NCI-H510A treated with DMSO at 0.1 percent for 48 hours (cell line): ENCODE measurements at regions not wholly inside any gene's neighbourhood (a gene's known extent, or its start where the extent isn't known, plus 50 kb on each side); places are given as distances from the start of the nearest gene placed in this dataset.
"Not testable (repeated sequence)": the region's sequence is repeated elsewhere in the genome, so short reads cannot be mapped to it uniquely, and the experiment has no call there.

Experiments used
- DNase-seq: peaks from one replicate; lab custom pipeline; 2025; lab: John Stamatoyannopoulos, UW

DNA sequence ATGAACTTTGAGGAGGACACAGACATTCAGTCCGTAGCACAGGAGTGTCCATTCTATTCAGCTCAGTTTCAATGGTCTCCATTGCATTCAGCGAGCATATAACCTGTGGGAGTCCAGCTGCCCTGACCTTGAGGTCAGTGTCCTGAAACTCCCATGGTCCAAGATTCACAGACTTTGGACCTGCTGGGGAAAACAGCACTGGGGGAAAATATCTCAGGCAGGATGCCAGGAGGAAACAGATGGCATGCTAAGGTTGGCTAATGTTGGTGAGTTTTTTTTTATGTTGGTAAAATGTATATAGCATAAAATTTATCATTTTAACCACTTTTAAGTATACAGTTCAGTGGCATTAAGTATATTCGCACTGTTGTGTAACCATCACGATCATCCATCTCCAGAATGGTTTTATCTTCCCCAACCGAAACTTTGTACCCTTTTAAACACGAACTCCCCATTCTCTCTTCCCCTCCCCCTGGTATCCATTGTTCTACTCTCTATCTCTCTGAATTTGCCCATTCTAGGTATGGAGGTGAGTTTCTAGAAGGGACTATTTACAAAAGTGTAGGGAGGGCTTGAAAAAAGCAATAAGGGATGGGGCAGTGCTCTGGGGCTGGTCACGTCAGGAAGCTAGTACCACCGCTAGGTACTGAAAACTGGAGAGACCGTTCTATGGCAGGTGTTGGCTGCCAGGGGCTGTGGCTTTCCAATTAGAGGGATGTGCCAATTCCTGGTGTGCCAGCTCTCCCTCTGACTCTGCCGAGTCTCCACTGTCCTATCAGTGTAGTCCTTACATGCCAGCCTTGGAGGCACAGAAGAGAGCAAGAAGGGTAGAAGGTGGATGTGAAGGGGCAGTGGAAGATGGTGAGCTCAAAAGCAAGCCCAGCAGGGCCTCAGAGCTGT lies 85.3 kb downstream of the FOXD2 start:
- no peak for DNase-seq

DNA sequence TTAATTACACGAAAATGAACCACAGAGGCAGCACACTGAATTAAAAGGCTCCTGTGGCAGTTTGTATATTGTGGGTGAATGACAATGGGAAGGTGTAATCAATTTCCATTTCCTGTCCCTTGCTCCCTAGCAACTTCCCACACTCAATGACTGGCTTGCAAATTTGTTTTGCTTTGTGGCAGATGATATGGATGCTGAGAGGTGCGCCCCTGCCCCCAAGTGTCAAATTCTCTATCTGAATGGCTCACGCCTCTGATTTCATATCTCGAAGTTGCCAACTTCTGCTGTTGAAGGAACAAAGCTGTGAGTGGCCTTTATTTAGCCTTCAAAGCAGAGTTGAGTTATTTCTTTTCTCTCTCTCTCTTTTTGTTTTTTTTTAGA lies 86.0 kb downstream of the FOXD2 start:
- DNase-seq = no peak

DNA sequence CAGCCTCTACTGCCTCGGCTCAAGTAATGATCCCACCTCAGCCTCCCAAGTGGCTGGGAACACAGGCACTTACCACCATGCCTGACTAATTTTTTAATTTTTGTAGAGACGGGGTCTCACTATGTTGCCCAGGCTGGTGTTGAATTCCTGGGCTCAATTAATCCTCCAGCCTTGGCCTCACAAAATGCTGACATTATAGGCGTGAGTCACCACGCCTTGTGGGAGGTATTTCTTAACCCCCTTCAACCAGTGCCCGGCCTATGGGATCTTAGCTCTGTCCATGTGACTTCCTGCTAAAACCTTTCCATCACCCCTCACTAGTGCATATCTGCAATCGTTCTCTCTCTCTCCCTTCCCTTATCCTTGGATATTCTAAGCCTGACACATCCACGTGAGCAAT lies 86.4 kb downstream of the FOXD2 start:
- DNase-seq = no peak

DNA sequence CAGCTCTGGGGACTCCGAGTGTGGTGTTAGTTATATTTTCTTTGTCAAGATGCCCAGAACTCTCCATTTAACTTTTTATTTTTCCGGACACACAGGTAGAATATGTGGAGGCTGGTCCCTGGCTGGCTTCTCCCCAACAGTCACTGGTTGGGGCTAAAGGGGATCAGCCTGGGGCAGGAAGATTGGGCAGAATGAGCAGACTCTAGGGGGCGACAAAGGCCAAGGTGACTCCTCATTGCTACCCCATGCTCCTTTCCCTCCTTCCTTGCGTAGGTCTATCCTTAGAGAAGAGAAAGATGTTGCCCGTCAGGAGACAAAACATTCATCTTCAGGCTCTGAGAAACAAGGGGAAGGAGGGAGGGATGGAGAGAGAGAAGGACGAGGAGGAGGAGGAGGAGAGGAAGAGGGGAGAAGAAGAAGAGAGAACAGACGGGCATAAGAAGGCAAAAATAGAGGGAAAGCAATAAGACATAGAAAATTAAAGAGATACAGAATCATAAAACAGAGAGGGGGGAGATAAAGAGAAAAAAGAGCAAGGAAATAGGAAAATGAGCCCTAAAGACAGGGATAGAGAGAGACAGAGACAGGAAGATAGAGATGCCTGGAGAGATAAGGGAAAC lies 89.9 kb downstream of the FOXD2 start:
- peak; percentile 42 for DNase-seq

DNA sequence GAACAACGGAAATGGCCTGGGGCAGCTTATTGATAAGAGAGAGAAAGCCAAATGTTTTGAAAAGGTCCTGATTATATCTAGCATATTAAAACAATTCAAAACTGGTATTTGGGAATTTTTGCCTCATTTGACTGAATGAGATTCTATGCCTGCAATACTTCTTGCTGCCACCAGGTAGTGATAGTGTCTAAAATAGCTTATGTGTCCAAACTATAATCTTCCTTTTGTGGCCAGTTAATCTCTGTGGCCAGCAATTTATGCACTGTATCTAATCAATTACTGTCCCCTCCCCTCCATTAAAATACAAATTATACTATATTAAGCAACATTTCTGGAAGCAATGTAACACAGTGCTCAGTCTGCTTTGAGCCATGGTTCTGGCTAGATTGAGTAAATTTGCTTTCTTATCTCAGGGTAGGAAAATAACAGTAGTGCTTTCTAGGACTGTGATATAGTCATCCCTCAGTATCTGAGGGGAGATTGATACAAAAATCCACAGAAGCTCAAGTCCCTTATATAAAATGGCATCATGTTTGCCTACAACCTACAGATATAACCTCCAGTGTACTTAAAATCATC lies 91.8 kb downstream of the FOXD2 start:
- no peak for DNase-seq

DNA sequence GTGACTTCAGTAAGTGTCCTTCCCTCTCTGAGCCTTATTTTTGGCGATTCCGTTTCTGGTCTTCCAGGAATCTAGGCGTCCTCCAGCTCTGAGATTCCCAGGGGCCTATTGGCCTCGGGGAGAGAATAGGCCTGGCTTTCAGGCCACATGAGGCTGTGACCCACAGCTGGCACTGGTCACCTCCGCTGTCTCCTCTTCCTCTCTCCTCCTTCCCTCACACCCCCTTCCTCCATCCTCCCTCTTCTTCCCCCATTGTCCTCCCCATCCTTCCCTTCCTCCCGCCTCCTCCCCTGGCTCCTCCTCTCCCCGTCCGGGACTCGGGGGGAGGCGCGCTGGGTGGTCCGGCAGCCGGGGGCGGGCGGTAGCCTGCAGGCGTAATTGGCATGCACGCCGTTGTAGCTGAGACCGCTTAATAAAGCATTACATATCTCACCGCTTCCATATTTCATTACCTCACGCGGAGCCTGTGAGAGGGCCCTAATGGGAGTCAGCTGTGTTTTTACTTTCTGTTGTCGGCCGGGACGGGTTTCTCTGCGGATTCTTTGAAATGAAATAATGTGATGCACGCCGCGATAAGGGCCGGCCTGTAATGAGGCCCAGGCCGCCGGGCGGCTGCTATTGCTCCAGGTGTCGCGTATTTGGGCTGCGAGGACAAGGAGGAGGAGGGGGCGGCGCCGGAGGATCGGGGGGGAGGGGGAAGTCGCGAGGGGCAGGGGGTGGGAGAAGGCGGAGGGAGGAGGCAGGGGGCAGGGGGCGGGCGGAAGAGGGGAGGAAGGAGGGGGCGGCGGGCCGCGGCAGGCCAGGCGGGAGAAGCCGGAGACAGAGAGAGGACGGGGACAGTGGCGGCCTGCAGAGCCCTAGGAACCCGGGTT lies 95.3 kb downstream of the FOXD2 start:
- DNase-seq = peak; percentile 67

DNA sequence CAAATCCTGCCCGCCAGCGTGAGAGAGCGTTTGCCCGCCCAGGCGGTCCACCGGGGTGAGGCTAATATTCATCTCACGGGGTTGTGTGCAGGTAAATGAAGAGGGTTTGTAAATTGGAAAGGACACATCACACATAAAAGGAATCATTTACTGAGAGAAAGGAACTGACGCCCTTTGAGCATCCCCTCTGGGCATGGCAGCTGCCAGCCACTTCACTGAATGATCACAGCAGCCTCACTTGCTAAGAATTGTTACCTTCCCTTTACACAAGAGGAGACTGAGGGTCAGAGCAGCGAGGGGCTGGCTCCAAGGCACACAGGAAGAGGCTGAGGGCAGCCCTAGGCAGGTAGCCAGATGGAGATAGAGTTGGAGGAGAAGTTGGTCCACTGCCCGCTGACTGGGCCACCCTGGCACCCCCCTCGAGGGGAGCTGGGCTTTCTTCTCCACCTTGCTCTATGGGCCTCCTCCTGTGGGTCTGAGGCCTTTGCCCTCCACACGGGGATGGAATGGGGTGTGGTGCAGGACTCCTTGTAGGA lies 96.0 kb downstream of the FOXD2 start:
- DNase-seq = no peak

DNA sequence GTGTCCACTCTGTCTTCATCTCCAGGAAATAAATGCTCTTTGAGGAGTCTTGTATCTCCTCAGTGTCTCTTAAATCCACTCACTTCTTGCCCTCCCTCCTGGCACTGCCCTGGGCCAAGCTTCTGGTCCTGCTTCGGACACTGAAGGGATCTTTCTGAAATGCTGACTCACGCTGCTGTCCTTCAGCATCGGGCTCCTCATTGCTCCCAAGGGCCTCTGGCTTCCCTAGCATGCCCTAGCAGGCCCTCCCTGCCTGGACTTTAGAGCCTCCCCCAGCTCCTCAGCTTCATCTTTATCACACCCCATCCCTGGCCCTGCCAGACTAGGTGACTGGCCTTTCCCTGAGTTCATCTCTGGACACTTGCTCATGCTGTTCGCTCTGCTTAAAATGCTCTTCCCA lies 96.6 kb downstream of the FOXD2 start:
- no peak for DNase-seq

DNA sequence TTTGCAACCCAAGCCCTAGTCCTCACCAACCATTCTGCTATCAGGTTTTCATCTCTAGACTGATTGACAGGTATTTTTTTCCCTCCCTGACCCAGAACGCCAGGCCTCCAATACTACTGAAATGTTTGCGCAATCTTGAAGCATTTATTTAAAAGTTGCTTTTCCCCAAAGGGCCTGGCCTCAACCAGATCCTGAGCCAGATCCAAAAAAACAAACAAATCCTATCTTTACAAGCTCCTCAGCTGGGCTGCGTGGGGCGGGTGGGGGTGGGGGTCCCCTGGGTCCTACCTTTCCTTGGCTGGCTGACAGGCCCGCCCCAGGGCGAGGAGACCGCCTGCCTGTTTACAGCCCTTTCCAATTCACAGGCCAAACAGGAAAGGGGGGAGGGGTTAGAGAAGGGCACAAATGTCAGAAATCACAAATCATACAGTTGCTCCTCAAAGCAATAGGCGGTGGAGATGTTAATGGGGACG lies 98.8 kb downstream of the FOXD2 start:
- no peak for DNase-seq

DNA sequence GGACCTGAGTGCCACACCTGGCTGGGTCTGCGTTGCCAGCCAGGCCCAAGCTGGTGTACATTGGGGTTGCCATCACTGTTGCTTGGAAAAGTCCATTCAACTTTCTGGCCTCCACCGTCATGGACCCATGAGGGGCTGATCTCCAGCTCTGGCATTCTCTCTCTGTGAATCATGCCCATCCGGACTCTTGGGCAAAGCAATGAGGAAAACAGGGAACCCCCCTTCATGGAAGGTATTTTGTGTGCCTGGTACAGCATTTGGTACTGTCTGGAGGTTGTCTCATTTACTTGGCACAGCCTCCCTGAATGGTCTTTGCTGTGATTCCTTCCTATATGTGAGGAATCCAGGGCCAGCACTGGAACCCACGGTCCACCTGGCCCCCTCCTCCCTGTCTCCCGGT lies 99.4 kb downstream of the FOXD2 start:
- DNase-seq = no peak

DNA sequence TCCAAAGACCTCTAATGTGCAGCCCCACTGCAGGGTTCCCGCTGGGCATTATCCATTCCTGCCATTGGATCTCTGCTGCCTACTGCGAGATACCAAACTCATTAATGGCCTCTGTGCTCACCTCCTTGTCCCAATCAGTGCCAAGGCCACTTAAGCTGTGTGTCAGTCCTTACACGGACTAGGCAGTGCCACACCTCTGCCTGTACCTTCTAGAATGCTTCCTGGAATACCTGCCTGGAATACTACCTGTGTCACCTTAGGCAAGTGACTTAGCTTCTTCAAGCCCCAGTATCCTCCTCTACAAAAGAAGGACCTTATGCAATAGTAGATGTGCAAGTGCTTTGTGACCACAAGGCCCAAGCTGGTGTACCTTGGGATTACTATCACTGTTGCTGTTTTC lies 100.1 kb downstream of the FOXD2 start:
- DNase-seq = no peak

DNA sequence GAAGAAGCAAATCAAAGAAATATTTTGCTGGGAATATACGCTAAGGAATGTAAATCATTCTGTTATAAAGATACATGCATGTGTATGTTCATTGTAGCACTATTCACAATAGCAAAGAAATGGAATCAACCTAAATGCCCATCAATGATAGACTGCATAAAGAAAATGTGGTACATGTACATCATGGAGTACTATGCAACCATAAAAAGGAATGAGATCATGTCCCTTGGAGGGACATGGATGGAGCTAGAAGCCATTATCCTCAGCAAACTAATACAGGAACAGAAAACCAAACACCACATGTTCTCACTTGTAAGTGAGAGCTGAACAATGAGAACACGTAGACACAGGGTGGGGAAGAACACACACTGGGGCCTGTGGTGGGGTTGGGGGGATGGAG lies 100.7 kb downstream of the FOXD2 start:
- not testable (repeated sequence) for DNase-seq

DNA sequence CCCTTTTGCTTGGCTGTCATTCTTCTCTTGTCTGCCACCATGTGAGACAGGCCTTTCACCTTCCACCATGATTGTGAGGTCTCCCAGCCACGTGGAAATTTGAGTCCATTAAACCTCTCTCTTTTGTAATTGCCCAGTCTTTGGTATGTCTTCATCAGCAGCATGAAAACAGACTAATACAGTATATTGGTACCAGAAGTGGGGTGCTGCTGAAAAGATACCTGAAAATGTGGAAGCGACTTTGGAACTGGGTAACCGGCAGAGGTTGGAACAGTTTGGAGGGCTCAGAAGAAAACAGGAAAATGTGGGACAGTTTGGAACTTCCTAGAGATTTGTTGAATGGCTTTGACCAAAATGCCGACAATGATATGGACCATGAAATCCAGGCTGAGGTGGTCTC lies 103.9 kb downstream of the FOXD2 start:
- DNase-seq = not testable (repeated sequence)

DNA sequence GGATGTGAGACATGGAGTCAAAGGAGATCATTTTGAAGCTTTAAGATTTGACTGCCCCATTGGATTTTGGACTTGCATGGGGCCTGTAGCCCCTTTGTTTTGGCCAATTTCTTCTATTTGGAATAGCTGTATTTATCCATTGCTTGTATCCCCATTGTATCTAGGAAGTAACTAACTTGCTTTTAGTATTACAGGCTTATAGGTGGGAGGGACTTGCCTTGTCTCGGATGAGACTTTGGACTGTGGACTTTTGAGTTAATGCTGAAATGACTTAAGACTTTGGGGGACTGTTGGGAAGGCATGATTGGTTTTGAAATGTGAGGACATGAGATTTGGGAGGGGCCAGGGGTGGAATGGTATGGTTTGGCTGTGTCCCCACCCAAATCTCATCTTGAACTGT lies 105.2 kb downstream of the FOXD2 start:
- DNase-seq = not testable (repeated sequence)

DNA sequence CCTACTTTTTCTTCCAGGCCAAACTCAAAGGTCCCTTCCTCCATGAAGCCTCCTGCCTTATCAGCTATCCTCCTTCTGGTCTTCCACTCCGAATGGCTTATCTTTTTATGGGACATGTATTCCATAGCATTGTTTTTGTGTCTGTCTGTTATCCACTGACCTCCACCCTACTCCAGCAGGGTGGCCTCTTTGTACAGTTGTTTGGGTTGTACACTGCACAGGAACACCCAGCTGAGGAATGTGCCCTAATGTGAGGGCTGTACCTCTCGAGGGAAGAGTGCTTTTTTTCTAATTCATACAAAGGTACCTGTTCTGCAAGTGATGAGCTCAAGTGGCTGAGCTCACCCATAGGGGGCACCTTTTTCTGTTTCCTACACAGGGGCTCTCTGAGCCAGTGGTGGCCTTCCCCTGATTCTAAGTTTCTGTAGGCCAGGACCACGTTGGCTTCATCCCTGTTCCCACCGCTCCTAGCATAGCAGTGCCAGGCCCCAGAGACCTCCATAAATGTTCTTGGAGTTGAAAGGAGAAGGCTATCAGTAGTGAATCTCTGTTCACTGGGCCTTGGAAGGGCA lies 108.2 kb downstream of the FOXD2 start:
- DNase-seq = no peak

DNA sequence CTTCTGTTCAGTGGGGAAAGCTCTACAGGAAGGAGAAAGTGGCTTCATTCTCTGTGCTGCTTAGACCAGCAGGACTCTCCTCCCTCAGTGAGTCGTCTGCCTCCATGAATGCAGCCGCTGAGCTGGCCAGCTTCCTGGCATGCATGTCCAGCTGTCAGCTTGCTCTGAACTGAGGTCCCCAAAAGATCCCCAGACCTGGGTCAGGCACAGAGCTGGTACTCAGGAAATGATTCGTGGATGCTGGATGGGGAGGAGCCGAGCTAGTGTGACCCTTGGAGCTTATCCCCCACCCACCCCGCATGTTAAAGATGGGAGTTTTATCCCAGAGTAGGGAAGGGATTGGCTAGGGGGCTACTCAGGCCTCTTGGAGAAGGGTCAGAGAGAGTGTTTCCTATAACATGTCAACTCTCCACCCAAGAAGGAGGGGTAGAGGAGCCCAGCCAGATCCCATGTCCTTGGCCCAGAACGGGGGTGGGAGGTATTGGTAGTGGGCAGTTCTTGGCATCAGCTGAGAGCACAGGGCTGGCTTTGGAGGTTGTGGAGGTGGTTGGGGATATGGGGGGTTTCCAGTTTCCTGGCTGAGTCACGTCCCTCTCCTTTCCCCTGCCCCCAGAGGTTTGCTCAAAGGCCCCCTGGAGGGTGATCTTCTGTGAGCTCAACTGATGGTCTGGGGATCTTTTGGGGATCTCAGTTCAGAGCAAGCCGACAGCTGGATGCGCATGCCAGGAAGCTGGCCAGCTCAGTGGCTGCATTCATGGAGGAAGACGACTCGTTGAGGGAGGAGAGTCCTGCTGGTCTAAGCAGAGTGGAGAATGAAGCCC lies 110.1 kb downstream of the FOXD2 start:
- DNase-seq = no peak

DNA sequence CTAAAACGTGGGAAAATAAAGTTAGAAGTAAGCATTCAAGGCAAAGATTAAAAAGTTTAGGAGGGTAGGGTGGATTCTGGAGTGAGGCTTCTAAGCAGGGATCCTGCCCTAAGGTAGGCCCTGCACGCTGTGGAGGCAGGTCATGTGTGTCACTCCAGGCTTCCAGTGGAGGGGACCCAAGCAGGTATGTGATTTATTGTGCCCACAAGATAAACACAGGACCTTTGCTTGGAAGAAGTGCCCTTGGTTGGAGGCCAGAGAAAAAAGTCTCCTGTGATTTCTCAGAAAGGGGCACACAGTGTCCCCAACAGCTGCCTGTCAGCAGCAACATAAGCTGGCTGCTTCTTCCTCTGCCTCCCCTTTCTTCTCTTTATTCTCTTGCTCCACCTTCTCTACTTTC lies 110.8 kb downstream of the FOXD2 start:
- DNase-seq = no peak

DNA sequence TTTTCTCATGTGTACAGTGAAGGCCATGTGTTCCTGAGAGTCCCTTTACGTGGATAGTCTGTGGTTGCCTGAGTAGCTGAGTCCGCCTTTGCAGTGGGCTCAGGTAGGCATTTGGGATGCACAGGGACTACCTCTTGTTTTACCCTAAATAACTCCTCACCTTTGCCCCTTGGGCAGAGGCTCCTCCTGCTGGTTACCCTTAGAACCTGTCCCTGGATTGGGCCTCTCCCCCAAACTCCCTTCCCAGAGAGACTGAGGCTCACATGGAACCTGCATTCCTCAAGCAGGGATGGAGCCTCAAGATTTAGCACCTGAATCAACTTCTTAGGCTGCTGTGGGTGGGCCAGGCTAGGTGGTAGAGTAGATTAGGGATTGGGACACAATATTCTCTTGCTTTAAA lies 111.7 kb downstream of the FOXD2 start:
- DNase-seq = no peak

DNA sequence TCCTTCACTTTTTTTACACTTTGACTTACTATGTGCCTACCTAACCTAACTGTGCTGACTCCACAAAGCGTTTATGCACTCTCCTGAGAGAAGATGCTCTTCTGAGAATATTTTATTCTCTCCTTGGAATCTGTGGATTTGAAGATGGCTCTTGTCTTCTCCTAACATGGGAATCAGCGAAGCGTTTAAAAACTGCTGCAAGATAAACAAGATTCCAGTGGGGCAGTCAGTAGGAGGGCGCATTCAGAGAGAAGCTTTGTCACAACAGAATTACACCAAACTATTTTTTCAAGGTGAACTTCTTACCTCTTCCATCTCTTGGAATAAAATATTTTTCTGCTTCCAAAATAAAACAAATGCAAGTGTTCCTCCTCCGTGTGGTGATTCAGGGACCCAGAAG lies 113.1 kb downstream of the FOXD2 start:
- DNase-seq = no peak

DNA sequence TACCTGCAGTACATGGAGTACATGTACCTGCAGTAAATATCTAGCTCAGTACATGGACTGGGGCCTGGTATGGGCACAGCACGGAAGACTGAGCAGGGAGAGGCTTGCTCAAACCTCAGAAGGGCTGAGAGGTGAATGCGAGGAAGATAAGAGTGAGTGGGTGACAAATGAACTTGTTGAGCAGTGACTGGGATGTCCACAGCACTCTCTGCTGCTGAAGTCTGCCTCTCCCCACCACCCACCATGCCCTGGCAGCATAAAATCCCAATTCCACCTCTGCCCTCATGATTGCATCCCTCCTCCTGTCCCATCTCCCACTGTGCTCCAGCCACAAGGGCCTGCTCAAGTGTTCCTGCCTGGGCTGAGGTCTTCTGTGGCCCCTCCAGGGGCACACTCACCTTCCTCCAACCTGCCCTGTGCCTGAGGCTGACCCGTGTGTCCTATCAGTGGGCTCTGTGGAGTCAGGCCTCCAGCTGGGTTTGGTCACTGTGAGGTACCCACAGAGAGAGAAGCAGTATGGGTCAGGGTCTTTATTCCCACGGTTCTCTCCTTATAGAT lies 114.2 kb downstream of the FOXD2 start:
- no peak for DNase-seq
